ENCODE measurements at regions not wholly inside any gene's neighbourhood (a gene's known extent, or its start where the extent isn't known, plus 50 kb on each side); places are given as distances from the start of the nearest gene placed in this dataset.

DNA sequence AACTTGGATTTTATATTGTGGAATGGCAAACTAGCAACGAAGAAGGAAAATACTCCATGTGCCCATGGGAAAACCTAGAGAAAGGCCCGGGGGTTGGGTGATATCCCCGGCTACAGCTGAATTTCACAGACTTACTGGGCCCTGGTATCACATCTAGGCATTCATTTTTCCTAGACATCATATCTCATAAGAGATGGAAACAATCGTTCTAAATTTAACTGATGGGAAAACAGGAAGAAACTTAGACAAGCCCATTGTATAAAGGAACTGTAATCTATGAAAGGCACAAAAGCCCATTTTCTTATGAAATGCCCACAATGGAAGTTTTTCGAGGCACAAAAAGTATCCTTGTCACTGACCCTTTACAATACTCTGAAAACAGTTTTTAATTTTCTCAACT, 407.9 kb upstream of the LYPLAL1 start:
- no peak for DNase-seq (ENCODE audit: low read depth)

DNA sequence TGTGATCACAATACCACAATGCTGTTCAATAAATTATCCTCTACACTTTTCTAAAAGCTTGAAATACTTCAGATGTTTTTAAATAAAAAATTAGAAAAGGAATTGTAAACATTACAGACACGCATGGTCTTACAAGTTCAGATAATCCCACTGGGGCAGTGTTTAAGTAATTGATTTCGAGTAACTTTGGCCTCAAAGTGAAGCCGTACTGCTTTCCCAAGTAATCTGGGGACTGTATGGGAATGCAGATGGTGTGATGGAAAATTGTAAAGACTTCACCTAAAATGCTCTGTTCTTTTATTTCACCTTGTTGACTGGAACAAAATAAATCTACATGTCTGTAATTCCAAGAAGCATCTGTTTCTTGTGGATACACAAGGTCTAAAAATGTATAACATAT, 401.7 kb upstream of the LYPLAL1 start:
- no peak for DNase-seq (ENCODE audit: low read depth)

DNA sequence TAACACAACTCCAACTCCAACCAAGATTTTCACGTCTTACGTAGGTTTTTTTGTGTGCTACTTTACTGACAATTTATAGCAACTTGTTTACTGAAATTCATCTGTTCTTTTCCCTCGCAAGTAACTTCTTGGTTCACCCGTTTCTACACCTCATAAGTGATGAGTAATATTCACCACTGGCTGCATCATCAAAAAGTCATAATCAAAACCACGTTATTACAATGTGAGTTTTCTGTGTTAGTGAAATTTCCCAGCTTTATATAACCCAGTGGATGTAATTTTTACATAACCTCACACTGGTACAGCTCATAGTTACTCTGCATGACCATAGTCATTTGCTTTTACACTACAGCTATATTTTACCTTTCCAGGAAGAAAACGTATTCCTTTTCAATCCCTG, 401.1 kb upstream of the LYPLAL1 start:
- peak; percentile 83 for DNase-seq (ENCODE audit: low read depth)

DNA sequence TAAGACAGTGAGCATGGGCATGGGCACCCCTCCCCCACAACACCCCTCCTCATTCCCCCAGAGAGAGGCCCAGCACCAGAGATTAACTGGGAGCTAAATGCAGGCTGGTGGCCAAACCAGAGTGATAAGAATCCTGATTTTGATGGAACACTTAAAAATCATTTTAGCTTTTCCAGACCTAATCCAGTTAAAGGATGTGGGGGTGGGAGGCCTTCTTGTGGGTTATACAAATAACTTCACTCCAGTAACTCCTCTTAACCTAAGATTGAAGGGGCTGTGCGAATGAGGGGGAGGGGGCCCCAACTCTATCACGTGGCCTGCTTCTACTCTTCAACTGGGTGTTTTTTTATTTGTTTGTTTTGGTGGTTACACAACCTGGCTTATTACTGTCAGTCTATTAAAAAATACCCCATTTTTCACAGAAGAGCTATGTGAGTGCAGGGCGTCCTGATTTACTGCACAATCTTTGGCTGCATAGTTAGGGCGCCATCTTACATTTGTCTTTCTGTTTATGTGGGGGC, 398.1 kb upstream of the LYPLAL1 start:
- DNase-seq (ENCODE audit: low read depth), result no peak

DNA sequence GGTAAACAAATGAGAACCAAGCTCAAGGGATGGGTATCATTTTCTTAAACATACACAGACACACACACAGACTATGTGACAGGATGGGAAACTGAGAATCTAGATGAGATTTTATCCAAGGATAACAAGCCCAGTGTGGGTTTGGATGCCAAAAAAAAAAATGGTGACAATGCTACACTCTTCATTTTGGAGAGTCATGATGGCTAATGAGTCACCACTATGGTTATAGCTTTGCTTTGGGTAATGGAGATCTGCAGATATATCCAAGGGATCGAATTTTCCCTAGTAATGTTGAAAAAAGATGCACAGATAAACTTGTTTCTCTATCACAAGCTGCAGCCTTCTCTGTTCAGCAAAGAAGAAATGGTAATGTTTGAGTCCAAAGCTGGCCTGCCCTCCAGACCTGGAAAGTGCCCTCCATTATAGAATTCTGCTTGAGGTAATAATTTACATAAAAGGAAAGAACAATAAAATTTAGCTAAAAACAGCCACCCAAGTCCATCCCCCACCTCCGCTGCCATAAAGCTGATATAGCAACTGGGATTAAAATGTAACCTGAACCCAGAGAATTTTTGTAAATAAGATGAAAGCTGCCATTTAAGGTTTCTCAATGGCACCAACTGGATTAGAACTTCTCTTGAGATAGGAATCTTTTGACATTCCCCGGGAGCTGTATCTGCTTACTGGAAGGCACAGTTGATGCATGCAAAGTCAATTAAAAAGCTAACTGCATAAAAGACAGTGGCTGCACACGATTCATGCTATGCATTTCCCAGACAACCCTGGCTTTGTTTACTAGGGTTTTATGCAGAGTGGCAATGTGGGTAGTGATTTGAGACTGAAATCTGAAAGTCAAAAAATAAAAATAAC, 395.2 kb upstream of the LYPLAL1 start:
- DNase-seq (ENCODE audit: low read depth), result peak; percentile 7

DNA sequence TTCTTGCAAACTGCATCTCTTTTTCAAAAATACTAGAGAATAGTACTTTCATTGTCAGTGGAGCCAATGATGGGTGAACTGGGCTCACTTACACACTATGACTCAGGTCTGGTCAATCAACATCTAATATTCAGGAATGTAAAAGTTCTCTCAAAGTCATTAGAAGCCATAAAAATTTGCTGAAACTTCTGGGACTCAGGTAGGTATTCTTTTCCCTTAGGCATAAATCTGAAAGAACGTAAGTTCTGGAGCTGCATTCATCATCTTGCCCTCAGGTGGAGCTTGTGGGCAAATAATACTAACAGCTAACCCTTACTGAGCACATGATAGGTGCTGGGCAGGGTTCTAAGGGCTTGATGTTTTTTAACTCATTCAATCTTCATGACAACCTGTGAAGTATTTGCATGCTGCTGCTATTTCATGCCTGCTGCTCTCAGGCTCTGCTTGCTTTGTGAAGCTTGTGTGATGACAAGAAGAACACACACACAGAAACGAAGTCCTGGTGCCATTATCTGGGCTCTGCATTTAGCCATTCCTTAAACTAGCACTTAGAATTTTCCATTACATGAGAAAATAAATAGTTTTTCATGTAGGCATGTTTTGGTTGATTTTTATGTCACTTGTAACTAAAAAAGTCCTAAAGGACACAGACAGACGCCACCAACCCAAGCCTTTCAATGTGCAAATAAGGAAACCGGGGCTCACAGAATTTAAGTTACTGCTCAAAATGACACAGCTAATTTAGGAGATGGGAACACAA, 394.2 kb upstream of the LYPLAL1 start:
- DNase-seq (ENCODE audit: low read depth), result peak; percentile 61

DNA sequence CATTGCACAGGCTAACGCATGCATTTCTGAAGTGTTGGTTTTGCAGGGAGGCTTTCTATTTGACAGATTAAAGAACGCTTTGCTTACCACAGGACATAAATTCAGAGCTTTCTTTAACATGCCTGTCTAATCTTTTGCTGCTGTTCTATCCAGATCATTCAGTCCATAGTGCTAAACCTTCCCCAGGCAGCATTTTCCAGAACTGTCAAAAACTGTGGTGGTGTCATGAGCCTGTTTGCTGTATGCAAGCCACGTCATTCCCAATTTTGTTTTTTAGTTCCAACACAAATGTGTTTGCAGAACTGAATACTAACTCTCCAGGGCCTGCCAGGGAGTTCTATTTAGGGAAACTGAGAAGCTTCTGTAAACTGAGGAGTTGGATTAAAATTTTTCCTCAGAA, 390.5 kb upstream of the LYPLAL1 start:
- DNase-seq (ENCODE audit: low read depth), result no peak

DNA sequence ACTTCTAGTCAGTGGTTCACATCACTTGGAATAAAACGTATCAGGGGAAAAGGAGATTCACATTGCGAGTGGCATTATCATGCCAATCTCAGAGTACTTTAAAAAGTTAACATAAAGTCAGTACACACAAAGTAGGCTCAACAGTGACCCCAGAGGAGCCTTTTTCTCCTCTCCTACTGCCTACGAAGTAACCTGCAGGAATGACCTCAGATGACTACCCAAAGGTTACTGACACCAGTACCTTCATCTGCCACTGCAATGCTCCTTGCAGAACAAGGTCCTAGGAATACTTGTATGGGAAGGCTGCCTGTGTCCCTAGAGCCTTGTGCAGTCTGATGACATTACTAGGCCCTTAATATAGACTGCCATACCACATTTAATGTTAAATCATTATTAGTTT, 389.8 kb upstream of the LYPLAL1 start:
- DNase-seq (ENCODE audit: low read depth), result no peak

DNA sequence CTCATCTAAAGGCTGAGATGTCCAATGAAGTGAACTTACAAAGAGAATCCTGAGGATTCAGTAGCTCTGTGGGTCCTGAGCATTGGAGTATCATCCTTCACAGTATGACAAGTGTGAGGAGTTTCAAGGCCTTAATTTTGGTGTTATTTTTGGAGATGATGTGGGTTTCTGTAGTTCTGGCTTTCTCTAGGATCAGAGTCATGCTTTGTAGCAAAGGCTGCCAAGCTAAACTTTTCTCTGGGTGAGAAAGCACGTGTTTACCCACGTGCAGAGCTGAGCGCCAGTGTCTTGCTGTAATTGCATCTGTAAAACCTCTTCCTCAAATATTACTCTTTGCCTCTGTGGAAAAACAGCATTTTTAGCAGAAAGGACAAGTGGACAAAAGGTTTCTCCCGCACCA, 387.8 kb upstream of the LYPLAL1 start:
- no peak for DNase-seq (ENCODE audit: low read depth)

DNA sequence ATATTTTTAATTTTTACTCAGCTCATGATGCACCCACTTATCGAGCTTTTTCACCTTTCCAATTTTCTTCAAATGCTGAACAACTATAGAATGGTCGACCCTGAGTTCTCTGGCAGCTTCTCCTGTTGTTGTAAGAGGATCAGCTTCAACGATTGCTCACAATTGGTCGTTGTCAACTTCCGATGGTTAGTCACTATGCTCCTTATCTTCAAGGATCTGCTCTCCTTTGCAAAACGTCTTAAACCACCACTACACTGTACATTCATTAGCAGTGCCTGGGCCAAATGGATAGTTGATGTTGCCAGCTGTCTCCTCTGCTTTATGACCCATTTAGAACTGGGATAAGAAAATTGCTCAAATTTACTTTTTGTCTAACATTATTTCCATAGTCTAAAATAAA, 385.9 kb upstream of the LYPLAL1 start:
- no peak for DNase-seq (ENCODE audit: low read depth)

DNA sequence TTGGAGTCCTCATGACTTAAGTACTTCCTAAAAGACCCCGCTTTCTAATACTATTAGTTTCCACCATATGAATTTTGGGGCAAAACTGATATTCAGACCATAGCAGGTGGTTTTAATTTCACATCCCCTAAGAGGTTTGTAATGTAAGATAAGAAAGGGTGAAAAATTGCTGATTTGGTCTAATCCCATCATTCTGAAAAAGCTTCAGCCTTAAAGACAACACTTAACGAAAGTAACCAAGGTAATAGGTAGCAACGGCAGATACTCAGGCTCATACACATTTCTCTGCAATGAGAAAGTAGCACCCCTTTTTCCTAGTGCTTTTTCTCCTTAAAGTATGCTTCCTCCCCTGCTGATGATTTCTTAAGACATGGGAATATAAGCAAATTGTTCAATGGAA, 376.9 kb upstream of the LYPLAL1 start:
- no peak for DNase-seq (ENCODE audit: low read depth)

DNA sequence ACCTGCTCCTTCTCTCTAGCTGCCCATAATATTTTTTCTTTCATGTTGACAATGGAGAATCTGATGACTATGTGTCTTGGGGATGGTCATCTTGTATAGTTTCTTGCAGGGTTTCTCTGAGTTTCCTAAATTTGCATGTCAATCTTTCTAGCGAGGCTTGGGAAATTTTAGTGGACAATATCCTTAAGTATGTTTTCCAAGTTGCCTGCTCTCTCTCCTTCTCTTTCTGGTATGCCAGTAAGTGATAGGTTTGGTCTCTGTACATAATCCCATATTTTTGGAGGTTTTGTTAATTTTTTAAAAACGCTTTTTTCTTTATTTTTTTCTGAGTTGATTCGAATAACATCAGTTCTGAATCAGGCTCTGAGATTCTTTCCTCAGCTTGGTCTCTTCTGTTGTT, 370.9 kb upstream of the LYPLAL1 start:
- no peak for DNase-seq (ENCODE audit: low read depth)

DNA sequence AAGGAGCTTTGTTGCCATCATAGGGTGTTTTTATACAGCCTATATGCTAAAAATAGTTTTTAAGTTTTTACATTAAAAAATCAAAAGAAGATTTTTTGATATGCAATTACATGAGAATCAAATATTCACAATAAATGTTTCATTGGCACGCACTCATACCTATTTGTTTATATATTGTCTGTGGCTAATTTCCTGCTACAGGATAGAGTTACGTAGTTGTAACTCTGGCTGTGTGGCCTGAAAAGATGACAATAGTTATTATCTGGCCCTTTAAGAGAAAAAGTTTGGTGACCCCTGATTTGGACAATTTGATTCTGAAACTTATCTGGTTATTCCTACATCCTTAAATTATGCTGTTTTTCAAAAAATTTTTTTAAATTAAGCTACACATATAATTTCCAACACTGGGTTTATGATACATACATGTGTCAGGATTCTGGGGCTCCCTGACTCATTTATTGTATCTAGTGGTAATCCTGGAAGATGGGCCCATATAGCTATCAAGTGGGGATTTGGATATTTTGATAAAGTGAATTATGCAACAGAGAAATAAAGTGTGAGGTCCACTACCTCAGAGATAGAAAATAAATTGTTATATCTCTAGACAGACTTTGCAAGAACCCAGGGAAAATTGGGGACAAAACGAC, 370.2 kb upstream of the LYPLAL1 start:
- DNase-seq (ENCODE audit: low read depth), result peak; percentile 55

DNA sequence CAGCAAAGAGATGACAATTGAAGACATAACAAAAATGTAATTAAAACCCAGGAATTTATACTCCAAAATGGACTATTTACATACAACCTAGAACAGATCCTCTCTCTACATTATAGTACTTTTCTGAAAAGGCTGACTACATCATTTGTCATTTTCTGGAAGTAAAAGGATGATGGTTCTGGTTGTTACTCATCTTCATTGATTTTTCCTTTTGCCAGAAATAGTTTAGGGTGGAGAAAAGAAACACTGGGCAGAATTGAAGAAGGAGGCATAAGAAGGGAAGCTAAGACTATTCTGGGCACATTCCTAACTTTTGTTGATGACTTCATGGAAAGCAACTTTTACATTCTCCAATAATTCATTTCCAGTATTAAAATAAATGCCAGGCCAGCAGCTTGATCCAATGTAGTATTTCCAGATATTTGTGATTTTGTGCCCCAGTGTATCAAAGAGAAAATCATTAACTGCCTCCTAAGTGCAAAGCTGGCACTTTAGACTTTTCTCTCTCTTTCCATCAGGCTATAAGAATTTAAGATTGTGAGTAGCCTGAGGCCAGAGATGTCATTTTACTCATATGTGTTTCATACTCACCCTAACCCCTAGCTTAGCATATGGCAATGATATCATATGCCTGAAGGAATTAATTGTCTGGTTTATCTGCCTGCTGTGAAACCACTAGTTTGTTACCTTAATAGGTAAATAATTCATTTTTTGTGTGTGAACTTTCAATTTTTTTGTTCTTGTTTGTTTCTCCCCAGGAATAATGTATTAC, 369.5 kb upstream of the LYPLAL1 start:
- DNase-seq (ENCODE audit: low read depth), result peak; percentile 76

DNA sequence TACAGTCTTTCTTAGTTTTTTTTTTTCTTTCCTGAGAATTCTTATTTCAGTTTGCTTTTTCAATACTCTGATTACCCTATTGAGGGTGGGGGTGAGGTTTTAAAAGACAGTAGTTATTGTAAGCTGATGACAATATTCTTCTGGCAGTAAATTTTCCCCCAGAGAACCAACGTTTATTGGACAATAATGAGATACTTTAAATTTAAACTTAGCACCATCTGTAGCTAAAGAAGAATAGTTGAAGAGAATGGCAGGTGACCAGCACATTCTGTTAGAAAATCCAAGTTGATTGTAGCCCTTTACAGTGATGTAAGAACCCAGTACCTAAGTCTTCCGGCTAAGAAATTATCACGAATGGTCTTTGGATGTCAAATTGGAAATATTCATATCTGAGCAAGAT, 364.6 kb upstream of the LYPLAL1 start:
- no peak for DNase-seq (ENCODE audit: low read depth)

DNA sequence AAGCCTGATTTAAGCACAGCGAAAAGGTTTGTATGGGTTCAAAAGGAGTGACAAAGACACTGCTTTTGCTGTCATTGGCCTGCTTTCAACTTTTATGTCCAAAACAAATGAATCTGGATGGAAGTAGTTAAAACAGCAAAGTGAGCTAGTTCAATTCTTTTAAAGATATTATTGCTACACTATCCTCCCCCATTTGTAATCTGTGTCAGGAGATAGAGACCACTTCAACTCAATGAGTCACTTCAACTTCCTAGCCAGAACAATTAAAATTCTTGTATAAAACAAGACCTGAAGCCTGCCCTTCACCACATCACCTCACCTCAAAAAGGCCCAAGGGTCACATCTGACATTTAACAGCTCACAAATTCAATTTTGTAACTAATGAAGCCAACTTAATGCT, 364.1 kb upstream of the LYPLAL1 start:
- DNase-seq (ENCODE audit: low read depth), result peak; percentile 34

DNA sequence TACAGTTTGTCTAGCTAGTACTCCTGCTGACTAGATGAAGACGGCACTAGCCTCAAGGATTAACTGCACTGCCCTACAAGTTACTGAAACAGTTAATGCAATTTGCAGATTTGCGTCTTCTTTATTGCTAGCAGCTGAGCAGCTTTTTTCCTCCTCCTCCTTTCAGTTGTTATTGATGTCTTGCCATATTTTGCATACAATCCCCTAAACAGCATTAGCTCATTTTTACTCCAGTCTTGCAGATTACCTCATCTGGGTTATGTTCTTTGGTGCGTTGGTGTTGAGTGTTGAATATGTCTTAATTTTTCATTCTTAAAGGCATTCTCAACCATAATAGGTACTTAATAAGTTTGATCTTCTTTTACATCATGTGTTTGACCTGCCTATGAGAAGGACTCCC, 363.4 kb upstream of the LYPLAL1 start:
- no peak for DNase-seq (ENCODE audit: low read depth)

DNA sequence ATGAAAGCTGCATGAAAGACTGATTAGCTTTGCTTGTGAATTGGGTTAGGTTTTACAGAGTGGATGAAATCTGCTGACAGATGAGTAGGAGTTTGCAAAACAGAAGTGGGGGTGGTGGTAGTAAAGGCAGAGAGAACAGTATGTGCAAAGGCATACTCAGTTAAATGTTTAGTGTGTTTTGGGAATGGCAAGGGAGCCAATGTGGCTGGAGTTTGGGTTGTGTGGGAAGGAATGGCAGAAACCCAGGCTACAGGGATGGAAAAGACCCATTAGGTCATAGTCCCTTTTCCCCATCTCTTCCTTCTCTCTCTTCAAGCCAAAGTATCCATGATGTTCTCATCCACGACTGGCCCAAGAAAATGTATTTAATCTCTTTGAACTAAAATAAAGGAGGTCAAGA, 362.2 kb upstream of the LYPLAL1 start:
- no peak for DNase-seq (ENCODE audit: low read depth)

DNA sequence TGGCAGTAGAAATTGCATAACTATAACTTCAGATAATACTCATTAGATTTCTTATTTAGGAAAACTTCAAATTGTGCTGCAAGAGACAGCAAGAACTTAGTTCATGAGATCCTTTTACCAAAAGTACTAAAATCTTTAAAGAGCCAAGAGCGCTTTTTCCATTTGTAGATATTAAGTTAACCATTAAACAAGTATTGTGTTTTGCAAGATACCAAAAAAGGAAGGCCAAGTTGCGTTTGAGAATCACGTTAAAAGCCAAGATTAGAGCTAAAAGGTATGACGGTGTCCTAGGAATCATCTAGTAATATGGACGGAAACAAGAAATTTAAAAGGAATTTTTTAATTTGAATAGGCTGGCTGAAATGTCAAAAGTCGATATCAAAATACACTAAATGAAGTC, 361.3 kb upstream of the LYPLAL1 start:
- no peak for DNase-seq (ENCODE audit: low read depth)

DNA sequence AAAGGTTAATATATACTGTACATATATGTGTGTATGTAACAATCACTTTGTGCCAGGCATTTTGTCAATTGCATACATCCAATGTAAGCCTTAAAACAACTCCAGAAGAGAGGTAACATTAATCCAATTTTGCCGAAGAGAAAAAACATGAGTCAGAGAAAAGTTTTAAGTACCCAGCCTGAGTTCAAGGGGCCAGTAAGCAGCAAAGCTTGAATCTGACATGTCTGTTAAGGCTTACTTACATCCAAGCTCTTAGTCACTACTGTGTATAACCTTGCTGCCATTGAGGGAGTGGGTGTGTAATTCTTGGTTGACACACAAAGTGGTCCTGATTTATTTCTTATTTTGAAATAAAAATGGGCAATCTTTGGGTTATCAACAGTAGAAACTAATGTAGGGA, 360.4 kb upstream of the LYPLAL1 start:
- DNase-seq (ENCODE audit: low read depth), result peak; percentile 46

DNA sequence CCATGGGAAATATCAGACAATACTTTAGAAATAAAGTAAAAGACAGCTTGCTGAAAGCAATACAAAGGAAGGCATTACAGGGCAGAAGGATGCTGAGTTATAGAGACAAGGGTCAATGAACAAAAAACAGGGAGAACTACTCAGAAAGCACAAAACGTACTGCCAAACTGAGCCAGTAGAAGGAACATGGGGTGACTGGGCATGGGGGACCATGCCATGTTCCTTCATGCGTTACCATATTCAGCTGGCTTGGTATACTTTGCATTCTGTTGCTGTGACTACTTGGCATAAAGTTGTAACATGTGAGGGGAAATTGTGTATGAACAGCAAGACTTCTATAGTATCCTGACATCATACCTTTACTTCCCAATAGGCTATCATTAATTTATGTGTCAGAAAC, 358.6 kb upstream of the LYPLAL1 start:
- no peak for DNase-seq (ENCODE audit: low read depth)

DNA sequence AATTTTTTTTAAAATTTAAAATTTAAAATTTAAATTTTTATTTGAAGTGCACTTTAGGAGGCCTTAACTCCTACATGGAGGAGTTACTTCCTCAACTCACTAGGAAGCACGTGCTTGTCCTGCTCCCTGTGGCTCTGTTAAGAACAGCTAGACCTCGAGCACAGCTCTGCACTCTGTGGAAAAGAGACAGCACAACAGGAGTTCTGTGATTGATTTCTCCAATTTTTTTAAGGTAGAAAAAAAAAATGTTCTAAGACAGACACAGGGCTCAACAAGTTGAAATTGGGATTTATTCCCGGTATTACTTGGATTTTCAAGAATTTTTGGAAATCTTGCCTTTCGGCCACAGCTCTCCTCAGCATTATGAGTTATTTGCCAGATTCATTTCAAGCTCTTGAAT, 356.6 kb upstream of the LYPLAL1 start:
- no peak for DNase-seq (ENCODE audit: low read depth)

Data from ELR (cell line).